Lower lobe of right lung (tissue), 2 donors: ENCODE measurements at regions not wholly inside any gene's neighbourhood (a gene's known extent, or its start where the extent isn't known, plus 50 kb on each side); places are given as distances from the start of the nearest gene placed in this dataset.
A peak's percentile ranks its signal among the peaks of the same experiment; 100 is the strongest.

Experiments used
- ATAC-seq, 2 donors: fragments of 200-7000 bp; cut with Tn5 transposase; one replicate each; pipeline ENCODE4 v1.9.1; 2020 to 2022; ENCODE audit warnings: mild to moderate bottlenecking in 2 of 2, moderate library complexity in 2 of 2
- DNase-seq: peaks from one replicate; pipeline ENCODE4 v3.0.0-alpha.2; 2020
- H3K27ac ChIP-seq: fragments of 200-600 bp; one replicate; pipeline ENCODE4 v1.8.0; 2022
- H3K27me3 ChIP-seq: fragments of 200-600 bp; one replicate; pipeline ENCODE4 v1.8.0; 2022; ENCODE audit warnings: low read depth
- H3K36me3 ChIP-seq: fragments of 200-600 bp; one replicate; pipeline ENCODE4 v1.8.0; 2022; ENCODE audit warnings: mild to moderate bottlenecking
- H3K4me1 ChIP-seq: fragments of 200-600 bp; one replicate; pipeline ENCODE4 v1.8.0; 2022
- H3K4me3 ChIP-seq: fragments of 200-600 bp; one replicate; pipeline ENCODE4 v1.8.0; 2022; ENCODE audit warnings: mild to moderate bottlenecking
- H3K9me3 ChIP-seq: fragments of 200-600 bp; one replicate; pipeline ENCODE4 v1.8.0; 2022
- CTCF ChIP-seq: fragments of 200-600 bp; IDR thresholded peaks from one replicate; pipeline ENCODE4 v1.8.0; 2022; ENCODE audit warnings: antibody characterized with exemption, mild to moderate bottlenecking
- intact Hi-C: fragments of 100-400 bp; cut with DNase I; formaldehyde crosslinking; loops from one replicate; pipeline ENCODE4 v1.11.0; 2022
- donor health status: DM: no; HTN: yes; CAD: no; lungs with severe emphysema.

DNA sequence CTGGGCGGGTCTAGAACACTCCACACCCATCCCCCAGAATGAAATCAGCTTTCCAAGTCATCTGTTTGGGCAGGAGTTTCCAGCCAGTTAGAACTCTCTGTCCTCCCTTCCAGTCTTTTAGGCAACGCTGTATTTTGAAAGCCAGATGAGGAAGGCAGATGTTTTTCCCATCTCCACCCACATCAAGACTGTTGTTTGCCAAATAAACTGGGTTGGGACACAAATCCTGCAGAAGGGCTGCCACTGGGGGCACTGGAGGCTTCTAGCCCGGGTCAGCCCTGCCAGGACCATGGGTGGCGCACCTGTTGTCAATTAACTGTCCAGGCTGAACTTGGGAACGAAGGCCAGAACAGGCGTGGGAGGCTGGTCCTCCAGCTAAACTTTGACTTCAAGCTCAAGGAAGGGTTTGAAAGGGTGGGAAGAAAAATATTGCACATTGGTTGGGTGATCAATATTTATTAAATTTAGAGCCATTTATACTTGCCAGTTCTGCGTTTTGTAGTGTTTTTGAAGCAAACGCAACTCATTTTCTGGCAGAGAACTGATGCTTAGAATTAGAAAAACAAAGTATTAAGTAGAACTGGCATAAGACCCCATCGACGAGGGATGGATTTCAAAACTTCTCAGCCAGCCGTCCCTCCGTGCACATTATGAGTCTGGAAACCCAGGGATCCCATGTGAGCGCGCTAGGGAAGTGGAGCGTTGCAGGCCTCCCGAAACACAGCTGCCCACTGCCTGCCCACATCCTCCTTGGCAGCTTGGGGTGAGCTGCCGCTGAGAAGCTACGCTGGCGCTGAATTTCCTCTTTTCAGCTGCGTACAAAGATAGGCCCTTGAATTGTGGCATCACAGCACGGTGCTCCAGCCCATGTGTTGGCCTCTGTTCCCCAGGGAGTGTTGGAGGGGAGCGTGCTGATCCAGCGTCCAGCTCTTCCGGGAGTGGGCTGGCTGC lies 297.4 kb downstream of the QKI start:
- TF ChIP-seq CTCF, result peak; percentile 41
- no peaks in the 10 kb centered on the region for H3K9me3 ChIP-seq
- H3K27me3 ChIP-seq, result no peaks in the 10 kb centered on the region
- intact Hi-C loops, result no loop called here
- DNase-seq (peak; percentile 86), ATAC-seq (peak; percentile 73 to 80)
- peak overlapping the region; percentile 71 for H3K27ac ChIP-seq
- no peaks in the 10 kb centered on the region for H3K36me3 ChIP-seq
- peaks cover 59% of the 10 kb centered on the region for H3K4me1 ChIP-seq
- H3K4me3 ChIP-seq, result no peak overlapping the region

DNA sequence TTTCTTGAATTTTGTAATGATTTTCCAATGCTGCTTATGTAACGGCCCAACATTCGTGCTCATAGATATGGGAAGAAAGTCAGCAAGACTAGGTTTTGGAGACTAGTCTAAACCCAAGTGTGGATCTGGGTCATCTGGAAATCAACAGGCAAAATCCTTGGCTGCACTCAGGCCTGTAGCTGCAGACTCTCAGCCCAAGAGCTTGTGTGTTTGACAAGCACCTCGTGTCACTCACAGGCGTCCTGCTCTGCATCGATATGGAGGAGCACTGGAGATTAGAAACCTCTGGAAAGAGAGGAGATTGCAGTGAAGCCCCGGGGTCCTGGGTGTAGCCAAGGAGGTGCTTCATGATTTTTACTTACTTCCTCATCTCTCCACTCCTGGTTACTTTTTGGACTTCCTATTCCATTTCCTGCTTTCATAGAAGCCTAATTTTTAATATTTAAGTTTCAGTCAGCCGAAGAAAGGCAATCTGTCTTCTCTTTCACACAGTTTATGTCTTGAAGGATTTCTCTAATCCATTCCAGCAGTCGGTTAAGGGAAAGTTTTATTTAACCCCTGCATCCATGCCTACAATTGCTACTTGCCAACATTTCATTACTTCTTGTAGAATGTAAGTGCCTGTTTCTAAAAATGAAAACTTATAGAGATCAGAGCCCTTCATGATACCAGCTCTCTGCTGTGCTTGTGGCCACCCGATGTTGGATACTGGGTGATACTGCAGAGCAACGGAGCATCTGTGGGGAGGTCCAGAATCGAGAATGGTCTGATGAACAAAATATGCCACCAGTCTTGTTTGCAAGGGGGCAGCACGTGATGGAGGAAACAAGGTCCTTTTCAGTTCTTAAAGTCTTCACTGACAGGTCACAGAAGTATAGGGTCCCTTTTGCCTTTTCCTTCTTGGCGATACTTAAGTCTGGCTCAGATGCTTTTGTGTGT lies 296.3 kb downstream of the QKI start:
- DNase-seq, result no peak
- ATAC-seq, result no peak
- intact Hi-C loops, result no loop called here
- Histone ChIP-seq H3K27me3 (no peaks in the 10 kb centered on the region), H3K4me3 (no peak overlapping the region), H3K27ac (peak overlapping the region; percentile 71), H3K36me3 (no peaks in the 10 kb centered on the region), H3K9me3 (no peaks in the 10 kb centered on the region), H3K4me1 (peaks cover 65% of the 10 kb centered on the region)
- no peak for TF ChIP-seq CTCF

DNA sequence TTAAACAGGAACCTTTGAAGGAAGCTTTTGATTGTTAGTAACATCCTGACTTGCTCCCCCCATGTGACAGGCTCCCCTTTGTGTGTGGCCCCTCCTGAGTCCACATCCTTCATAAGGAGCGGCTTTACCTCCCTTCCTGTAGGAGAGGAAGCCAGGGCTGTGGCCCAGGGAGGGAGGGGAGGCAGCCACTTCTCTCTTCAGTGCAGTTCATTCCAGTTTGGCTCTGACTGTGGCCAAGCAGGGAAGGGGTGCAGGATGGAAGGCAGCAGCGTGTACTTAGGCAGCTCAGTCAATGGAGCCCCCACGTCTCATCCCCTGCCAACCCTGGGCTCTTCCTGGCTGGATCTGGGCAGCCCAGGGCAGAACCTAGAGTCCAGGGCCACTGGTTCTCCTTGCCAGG lies 295.2 kb downstream of the QKI start:
- H3K27me3 ChIP-seq, result no peaks in the 10 kb centered on the region
- peak in 1 of 2 donors; percentile 14 for ATAC-seq
- intact Hi-C loops, result no loop called here

DNA sequence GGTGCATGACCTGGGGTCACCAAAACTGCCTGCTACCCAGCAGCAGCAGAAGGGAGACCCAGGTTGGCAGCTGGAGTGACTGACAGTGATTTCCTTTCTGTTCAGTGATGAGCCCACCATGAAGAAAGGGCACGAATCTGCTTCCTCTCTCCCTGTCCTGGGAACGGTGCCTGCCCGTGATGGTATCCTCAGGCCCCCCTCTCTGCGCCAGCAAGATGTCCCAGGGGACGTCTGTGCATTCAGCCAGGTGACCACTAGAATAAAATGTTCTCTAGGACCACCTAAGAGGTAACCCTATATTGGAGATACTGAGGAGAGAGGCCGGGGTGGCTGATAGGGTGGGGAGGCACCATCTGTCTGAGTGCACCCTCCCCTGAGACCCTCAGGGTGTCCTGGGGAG lies 294.7 kb downstream of the QKI start:
- H3K27ac ChIP-seq, result peak overlapping the region; percentile 71
- peaks cover 65% of the 10 kb centered on the region for H3K4me1 ChIP-seq

More for the DNA sequence above, 295.2 kb downstream of the QKI start:
- Histone ChIP-seq H3K4me3 (no peak overlapping the region), H3K36me3 (no peaks in the 10 kb centered on the region), H3K27ac (peak overlapping the region; percentile 71), H3K9me3 (no peaks in the 10 kb centered on the region), H3K4me1 (peaks cover 65% of the 10 kb centered on the region)
- DNase-seq, result no peak
- TF ChIP-seq CTCF, result no peak

More for the DNA sequence above, 294.7 kb downstream of the QKI start:
- intact Hi-C loops, result no loop called here
- no peak for TF ChIP-seq CTCF
- Histone ChIP-seq H3K27me3 (no peaks in the 10 kb centered on the region), H3K9me3 (no peaks in the 10 kb centered on the region), H3K36me3 (no peaks in the 10 kb centered on the region), H3K4me3 (no peak overlapping the region)
- DNase-seq (no peak), ATAC-seq (no peak)
